ENCODE measurements at regions not wholly inside any gene's neighbourhood (a gene's known extent, or its start where the extent isn't known, plus 50 kb on each side); places are given as distances from the start of the nearest gene placed in this dataset.
"Not testable (repeated sequence)": the region's sequence is repeated elsewhere in the genome, so short reads cannot be mapped to it uniquely, and the experiment has no call there.

- DNase-seq = no peak
Observed at GRCh38 chr5:117763271-117763670, 1188.6 kb upstream of the SEMA6A start.

- no peak for DNase-seq
Observed at GRCh38 chr5:117761186-117761585, 1186.6 kb upstream of the SEMA6A start.

GRCh38 chr5:117759849-117760499 is 1185.4 kb upstream of the SEMA6A start:
- no peak for DNase-seq

- DNase-seq = no peak
Observed at GRCh38 chr5:117752403-117752802, 1177.8 kb upstream of the SEMA6A start.

- no peak for DNase-seq
Observed at GRCh38 chr5:117748336-117748735, 1173.7 kb upstream of the SEMA6A start.

- DNase-seq = no peak
Observed at GRCh38 chr5:117743337-117743736, 1168.7 kb upstream of the SEMA6A start.

GRCh38 chr5:117741655-117742206 is 1167.1 kb upstream of the SEMA6A start:
- no peak for DNase-seq

GRCh38 chr5:117740268-117740667 is 1165.6 kb upstream of the SEMA6A start:
- no peak for DNase-seq

- no peak for DNase-seq
Observed at GRCh38 chr5:117738571-117738970, 1163.9 kb upstream of the SEMA6A start.

- no peak for DNase-seq
Observed at GRCh38 chr5:117736698-117737097, 1162.1 kb upstream of the SEMA6A start.

- DNase-seq = no peak
Observed at GRCh38 chr5:117734056-117734455, 1159.4 kb upstream of the SEMA6A start.

GRCh38 chr5:117733051-117733450 is 1158.4 kb upstream of the SEMA6A start:
- no peak for DNase-seq

GRCh38 chr5:117732264-117732663 is 1157.6 kb upstream of the SEMA6A start:
- DNase-seq = no peak

GRCh38 chr5:117731446-117731845 is 1156.8 kb upstream of the SEMA6A start:
- no peak for DNase-seq

- not testable (repeated sequence) for DNase-seq
Observed at GRCh38 chr5:117720784-117721183, 1146.2 kb upstream of the SEMA6A start.

- DNase-seq = no peak
Observed at GRCh38 chr5:117719413-117719812, 1144.8 kb upstream of the SEMA6A start.

GRCh38 chr5:117713585-117714198 is 1139.1 kb upstream of the SEMA6A start:
- no peak for DNase-seq

- DNase-seq = no peak
Observed at GRCh38 chr5:117701062-117701461, 1126.4 kb upstream of the SEMA6A start.

GRCh38 chr5:117692606-117693005 is 1118.0 kb upstream of the SEMA6A start:
- no peak for DNase-seq

- no peak for DNase-seq
Observed at GRCh38 chr5:117691081-117691870, 1116.7 kb upstream of the SEMA6A start.

GRCh38 chr5:117690612-117691011 is 1116.0 kb upstream of the SEMA6A start:
- no peak for DNase-seq

GRCh38 chr5:117686926-117687325 is 1112.3 kb upstream of the SEMA6A start:
- DNase-seq = no peak

GRCh38 chr5:117682416-117682815 is 1107.8 kb upstream of the SEMA6A start:
- no peak for DNase-seq

Data from activated CD4-positive, alpha-beta T cell treated with anti-CD3 and anti-CD28 coated beads for 48 hours (primary cell).